HG02571 (cell line): ENCODE measurements at regions not wholly inside any gene's neighbourhood (a gene's known extent, or its start where the extent isn't known, plus 50 kb on each side); places are given as distances from the start of the nearest gene placed in this dataset.
"Not testable (repeated sequence)": the region's sequence is repeated elsewhere in the genome, so short reads cannot be mapped to it uniquely, and the experiment has no call there.

ENCODE experiments used
- ATAC-seq: cut with Tn5 transposase; IDR thresholded peaks from one replicate; pipeline ENCODE4 v1.9.1; 2021; ENCODE audit warnings: mild to moderate bottlenecking, moderate library complexity; ENCODE audit not compliant: unreplicated experiment

GRCh38 chr2:185984670-185985069 lies 246.1 kb downstream of the FSIP2 start:
- ATAC-seq: no peak

GRCh38 chr2:185988907-185989306 lies 250.3 kb downstream of the FSIP2 start:
- not testable (repeated sequence) for ATAC-seq

- ATAC-seq: no peak
Measured at GRCh38 chr2:185990861-185991525, 252.4 kb downstream of the FSIP2 start.

- no peak for ATAC-seq
Measured at GRCh38 chr2:185998562-185999070, 260.0 kb downstream of the FSIP2 start.

GRCh38 chr2:186009341-186009740 lies 270.7 kb downstream of the FSIP2 start:
- ATAC-seq: no peak

GRCh38 chr2:186017278-186017677 lies 278.7 kb downstream of the FSIP2 start:
- ATAC-seq: no peak

- no peak for ATAC-seq
Measured at GRCh38 chr2:186024921-186025320, 286.3 kb downstream of the FSIP2 start.

GRCh38 chr2:186027922-186028321 lies 289.3 kb downstream of the FSIP2 start:
- ATAC-seq: no peak

- ATAC-seq: no peak
Measured at GRCh38 chr2:186031229-186031628, 292.6 kb downstream of the FSIP2 start.

- ATAC-seq: no peak
Measured at GRCh38 chr2:186032102-186032738, 293.6 kb downstream of the FSIP2 start.

- ATAC-seq: no peak
Measured at GRCh38 chr2:186032930-186033329, 294.3 kb downstream of the FSIP2 start.

- no peak for ATAC-seq
Measured at GRCh38 chr2:186033541-186033940, 294.9 kb downstream of the FSIP2 start.

- ATAC-seq: no peak
Measured at GRCh38 chr2:186036862-186037449, 298.4 kb downstream of the FSIP2 start.

- ATAC-seq: no peak
Measured at GRCh38 chr2:186042207-186043028, 303.8 kb downstream of the FSIP2 start.

GRCh38 chr2:186044761-186045160 lies 306.2 kb downstream of the FSIP2 start:
- ATAC-seq: no peak

GRCh38 chr2:186052930-186053329 lies 314.3 kb downstream of the FSIP2 start:
- ATAC-seq: no peak

- ATAC-seq: no peak
Measured at GRCh38 chr2:186058614-186059013, 320.0 kb downstream of the FSIP2 start.

GRCh38 chr2:186059096-186059495 lies 320.5 kb downstream of the FSIP2 start:
- ATAC-seq: no peak

- ATAC-seq: no peak
Measured at GRCh38 chr2:186060744-186061440, 322.3 kb downstream of the FSIP2 start.

GRCh38 chr2:186064507-186064906 lies 325.9 kb downstream of the FSIP2 start:
- ATAC-seq: no peak

GRCh38 chr2:186065491-186065890 lies 326.9 kb downstream of the FSIP2 start:
- ATAC-seq: no peak
